Activated naive CD4-positive, alpha-beta T cell treated with anti-CD3 and anti-CD28 coated beads, Interleukin-2, amount 50 U/mL, for 24 hours (primary cell): ENCODE measurements at regions not wholly inside any gene's neighbourhood (a gene's known extent, or its start where the extent isn't known, plus 50 kb on each side); places are given as distances from the start of the nearest gene placed in this dataset.

Experiments used
- H3K27ac Mint-ChIP-seq: one replicate; pipeline ENCODE4 v1.8.0; 2021; ENCODE audit warnings: mild to moderate bottlenecking, mixed read lengths
- H3K27me3 Mint-ChIP-seq: one replicate; pipeline ENCODE4 v1.8.0; 2021; ENCODE audit warnings: mixed read lengths
- H3K36me3 Mint-ChIP-seq: one replicate; pipeline ENCODE4 v1.8.0; 2021; ENCODE audit warnings: mixed read lengths
- H3K4me1 Mint-ChIP-seq: one replicate; pipeline ENCODE4 v1.8.0; 2021; ENCODE audit warnings: mixed read lengths
- H3K4me3 Mint-ChIP-seq: one replicate; pipeline ENCODE4 v1.8.0; 2021; ENCODE audit warnings: mild to moderate bottlenecking, mixed read lengths
- H3K9me3 Mint-ChIP-seq: one replicate; pipeline ENCODE4 v1.8.0; 2021; ENCODE audit warnings: mixed read lengths

GRCh38 chr6:113731541-113731940, 125.6 kb upstream of the MARCKS start:
- Mint-ChIP-seq H3K4me3 (no peak overlapping the region), H3K36me3 (no peaks in the 10 kb centered on the region), H3K9me3 (peaks cover 8% of the 10 kb centered on the region), H3K27ac (no peak overlapping the region), H3K27me3 (peaks cover 3% of the 10 kb centered on the region), H3K4me1 (no peaks in the 10 kb centered on the region)

GRCh38 chr6:113732384-113732966, 124.7 kb upstream of the MARCKS start:
- peaks cover 3% of the 10 kb centered on the region for H3K27me3 Mint-ChIP-seq
- H3K36me3 Mint-ChIP-seq: no peaks in the 10 kb centered on the region
- no peaks in the 10 kb centered on the region for H3K4me1 Mint-ChIP-seq
- H3K9me3 Mint-ChIP-seq: peaks cover 8% of the 10 kb centered on the region
- no peak overlapping the region for H3K4me3 Mint-ChIP-seq
- no peak overlapping the region for H3K27ac Mint-ChIP-seq

- H3K4me1 Mint-ChIP-seq: no peaks in the 10 kb centered on the region
- peaks cover 8% of the 10 kb centered on the region for H3K9me3 Mint-ChIP-seq
- no peak overlapping the region for H3K4me3 Mint-ChIP-seq
Measured at GRCh38 chr6:113733381-113733780, 123.8 kb upstream of the MARCKS start.

GRCh38 chr6:113734982-113735381, 122.2 kb upstream of the MARCKS start:
- Mint-ChIP-seq H3K9me3 (no peaks in the 10 kb centered on the region), H3K27ac (no peak overlapping the region), H3K4me3 (no peak overlapping the region), H3K36me3 (no peaks in the 10 kb centered on the region), H3K4me1 (no peaks in the 10 kb centered on the region), H3K27me3 (peaks cover 3% of the 10 kb centered on the region)

More at GRCh38 chr6:113733381-113733780, 123.8 kb upstream of the MARCKS start:
- peaks cover 5% of the 10 kb centered on the region for H3K27me3 Mint-ChIP-seq
- no peak overlapping the region for H3K27ac Mint-ChIP-seq
- no peaks in the 10 kb centered on the region for H3K36me3 Mint-ChIP-seq

- Mint-ChIP-seq H3K27me3 (peaks cover 3% of the 10 kb centered on the region), H3K4me1 (no peaks in the 10 kb centered on the region), H3K36me3 (no peaks in the 10 kb centered on the region), H3K27ac (no peak overlapping the region), H3K9me3 (no peaks in the 10 kb centered on the region), H3K4me3 (no peak overlapping the region)
Measured at GRCh38 chr6:113735491-113735890, 121.7 kb upstream of the MARCKS start.

- H3K36me3 Mint-ChIP-seq: no peaks in the 10 kb centered on the region
- no peaks in the 10 kb centered on the region for H3K4me1 Mint-ChIP-seq
- peaks cover 3% of the 10 kb centered on the region for H3K27me3 Mint-ChIP-seq
- no peaks in the 10 kb centered on the region for H3K9me3 Mint-ChIP-seq
- no peak overlapping the region for H3K4me3 Mint-ChIP-seq
- H3K27ac Mint-ChIP-seq: no peak overlapping the region
Measured at GRCh38 chr6:113736978-113737377, 120.2 kb upstream of the MARCKS start.

GRCh38 chr6:113739041-113739655, 118.0 kb upstream of the MARCKS start:
- H3K4me1 Mint-ChIP-seq: no peaks in the 10 kb centered on the region
- H3K36me3 Mint-ChIP-seq: no peaks in the 10 kb centered on the region
- H3K4me3 Mint-ChIP-seq: no peak overlapping the region
- H3K9me3 Mint-ChIP-seq: no peaks in the 10 kb centered on the region
- H3K27ac Mint-ChIP-seq: no peak overlapping the region
- H3K27me3 Mint-ChIP-seq: peaks cover 3% of the 10 kb centered on the region

- no peak overlapping the region for H3K4me3 Mint-ChIP-seq
- H3K36me3 Mint-ChIP-seq: no peaks in the 10 kb centered on the region
- no peak overlapping the region for H3K27ac Mint-ChIP-seq
- H3K27me3 Mint-ChIP-seq: peaks cover 2% of the 10 kb centered on the region
- H3K9me3 Mint-ChIP-seq: no peaks in the 10 kb centered on the region
- no peaks in the 10 kb centered on the region for H3K4me1 Mint-ChIP-seq
Measured at GRCh38 chr6:113741651-113742050, 115.5 kb upstream of the MARCKS start.

GRCh38 chr6:113742342-113742741, 114.8 kb upstream of the MARCKS start:
- no peaks in the 10 kb centered on the region for H3K9me3 Mint-ChIP-seq
- H3K4me3 Mint-ChIP-seq: no peak overlapping the region
- H3K36me3 Mint-ChIP-seq: no peaks in the 10 kb centered on the region
- peaks cover 2% of the 10 kb centered on the region for H3K27me3 Mint-ChIP-seq
- H3K4me1 Mint-ChIP-seq: no peaks in the 10 kb centered on the region
- H3K27ac Mint-ChIP-seq: no peak overlapping the region

- Mint-ChIP-seq H3K36me3 (no peaks in the 10 kb centered on the region), H3K9me3 (no peaks in the 10 kb centered on the region), H3K4me3 (no peak overlapping the region), H3K27me3 (no peaks in the 10 kb centered on the region), H3K27ac (no peak overlapping the region), H3K4me1 (no peaks in the 10 kb centered on the region)
Measured at GRCh38 chr6:113744861-113745260, 112.3 kb upstream of the MARCKS start.

GRCh38 chr6:113750151-113750855, 106.8 kb upstream of the MARCKS start:
- peak overlapping the region; percentile 17 for H3K27ac Mint-ChIP-seq
- H3K4me3 Mint-ChIP-seq: no peak overlapping the region
- peaks cover 2% of the 10 kb centered on the region for H3K27me3 Mint-ChIP-seq
- no peaks in the 10 kb centered on the region for H3K4me1 Mint-ChIP-seq
- H3K9me3 Mint-ChIP-seq: no peaks in the 10 kb centered on the region
- no peaks in the 10 kb centered on the region for H3K36me3 Mint-ChIP-seq

GRCh38 chr6:113754291-113754690, 102.9 kb upstream of the MARCKS start:
- no peak overlapping the region for H3K4me3 Mint-ChIP-seq
- no peaks in the 10 kb centered on the region for H3K4me1 Mint-ChIP-seq
- H3K36me3 Mint-ChIP-seq: no peaks in the 10 kb centered on the region
- H3K27me3 Mint-ChIP-seq: peaks cover 2% of the 10 kb centered on the region
- H3K9me3 Mint-ChIP-seq: no peaks in the 10 kb centered on the region
- no peak overlapping the region for H3K27ac Mint-ChIP-seq

GRCh38 chr6:113755449-113756289, 101.5 kb upstream of the MARCKS start:
- H3K9me3 Mint-ChIP-seq: no peaks in the 10 kb centered on the region
- no peaks in the 10 kb centered on the region for H3K4me1 Mint-ChIP-seq
- H3K36me3 Mint-ChIP-seq: no peaks in the 10 kb centered on the region
- H3K4me3 Mint-ChIP-seq: no peak overlapping the region
- H3K27me3 Mint-ChIP-seq: no peaks in the 10 kb centered on the region
- H3K27ac Mint-ChIP-seq: no peak overlapping the region

GRCh38 chr6:113756290-113756665, 100.9 kb upstream of the MARCKS start:
- no peaks in the 10 kb centered on the region for H3K9me3 Mint-ChIP-seq
- no peak overlapping the region for H3K27ac Mint-ChIP-seq
- H3K4me3 Mint-ChIP-seq: no peak overlapping the region
- no peaks in the 10 kb centered on the region for H3K4me1 Mint-ChIP-seq
- no peaks in the 10 kb centered on the region for H3K27me3 Mint-ChIP-seq
- H3K36me3 Mint-ChIP-seq: no peaks in the 10 kb centered on the region

GRCh38 chr6:113758214-113758613, 98.9 kb upstream of the MARCKS start:
- Mint-ChIP-seq H3K36me3 (no peaks in the 10 kb centered on the region), H3K27me3 (no peaks in the 10 kb centered on the region), H3K4me3 (no peak overlapping the region), H3K4me1 (no peaks in the 10 kb centered on the region), H3K27ac (no peak overlapping the region), H3K9me3 (no peaks in the 10 kb centered on the region)
